ELR (cell line): ENCODE measurements at regions not wholly inside any gene's neighbourhood (a gene's known extent, or its start where the extent isn't known, plus 50 kb on each side); places are given as distances from the start of the nearest gene placed in this dataset.
"Not testable (repeated sequence)": the region's sequence is repeated elsewhere in the genome, so short reads cannot be mapped to it uniquely, and the experiment has no call there.

Experiments used
- DNase-seq: peaks from one replicate; pipeline ENCODE4 v3.0.0-alpha.2; 2015; ENCODE audit warnings: low read depth

DNA sequence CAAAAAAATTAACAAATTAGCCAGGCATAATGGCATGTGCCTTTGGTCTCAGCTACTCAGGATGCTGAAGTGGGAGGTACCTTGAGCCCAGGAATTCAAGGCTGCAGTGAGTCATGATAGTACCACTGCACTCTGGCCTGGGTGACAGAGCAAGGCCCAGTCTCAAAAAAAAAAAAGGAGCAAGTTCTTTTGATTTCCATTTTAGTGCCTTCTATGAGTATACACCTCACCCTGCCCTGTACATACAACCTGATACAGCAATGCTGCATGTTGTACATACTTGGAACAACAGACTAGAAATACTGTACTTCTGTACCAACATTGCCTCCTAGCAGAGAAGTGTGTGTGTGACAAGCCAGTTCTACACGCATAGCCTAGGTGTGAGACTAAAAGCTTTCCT, 97.3 kb upstream of the CARMIL1 start:
- DNase-seq = peak; percentile 69

GRCh38 chr6:25186919-25187318, 92.3 kb upstream of the CARMIL1 start:
- DNase-seq = no peak

GRCh38 chr6:25188232-25188631, 90.9 kb upstream of the CARMIL1 start:
- DNase-seq = no peak

GRCh38 chr6:25192590-25193459, 86.3 kb upstream of the CARMIL1 start:
- DNase-seq = peak; percentile 88

DNA sequence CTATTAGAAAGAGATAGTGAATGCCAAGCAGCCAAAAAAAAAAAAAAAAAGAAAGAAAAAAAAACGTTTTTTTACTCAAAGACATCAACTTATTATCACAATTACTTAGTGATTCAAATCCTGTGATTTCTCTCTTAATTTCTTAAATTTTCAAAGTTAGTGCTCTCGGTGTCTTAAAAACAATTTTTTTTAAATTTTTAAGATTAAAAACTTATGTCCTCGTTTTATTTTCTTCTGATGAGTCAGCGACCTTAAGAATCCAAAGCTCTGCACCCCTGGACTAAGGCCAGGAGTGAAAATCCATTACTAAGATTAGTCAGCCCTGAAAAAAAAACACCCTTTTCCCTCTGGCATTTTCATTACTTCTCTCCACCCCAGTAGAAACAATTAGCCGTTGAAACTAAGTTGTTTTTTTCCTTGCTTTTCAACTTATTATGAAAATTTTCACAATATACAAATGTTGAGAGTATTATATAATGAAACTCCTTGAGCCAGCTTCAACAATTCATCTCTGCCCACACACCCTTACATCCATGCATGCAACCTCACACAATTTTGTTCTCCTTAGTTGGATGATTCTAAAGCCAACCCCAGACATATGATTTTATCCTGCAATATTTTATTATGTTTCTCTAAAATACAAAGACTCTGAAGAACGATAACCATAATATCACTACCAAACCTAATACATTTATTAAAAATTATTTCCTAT, 85.6 kb upstream of the CARMIL1 start:
- peak; percentile 96 for DNase-seq

DNA sequence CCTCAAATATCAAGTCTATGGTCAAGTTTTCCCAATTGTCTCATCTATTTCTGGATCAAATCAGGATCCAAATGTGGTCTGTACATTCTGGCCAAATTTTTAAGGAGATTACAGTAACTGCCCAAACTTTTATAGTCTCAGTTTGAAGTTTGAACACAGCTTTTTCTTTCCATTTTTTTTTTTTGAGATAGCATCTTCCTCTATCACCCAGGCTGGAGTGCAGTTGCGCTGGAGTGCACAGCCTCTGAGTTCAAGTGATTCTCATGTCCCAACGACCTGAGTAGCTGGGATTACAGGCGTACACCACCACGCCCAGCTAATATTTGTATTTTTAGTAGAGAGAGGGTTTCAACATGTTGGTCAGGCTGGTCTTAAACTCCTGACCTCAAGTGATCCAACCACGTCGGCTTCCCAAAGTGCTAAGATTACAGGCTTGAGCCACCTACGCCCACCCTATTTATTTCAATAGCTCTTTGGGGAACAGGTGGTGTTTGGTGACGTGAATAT, 84.9 kb upstream of the CARMIL1 start:
- DNase-seq = no peak

DNA sequence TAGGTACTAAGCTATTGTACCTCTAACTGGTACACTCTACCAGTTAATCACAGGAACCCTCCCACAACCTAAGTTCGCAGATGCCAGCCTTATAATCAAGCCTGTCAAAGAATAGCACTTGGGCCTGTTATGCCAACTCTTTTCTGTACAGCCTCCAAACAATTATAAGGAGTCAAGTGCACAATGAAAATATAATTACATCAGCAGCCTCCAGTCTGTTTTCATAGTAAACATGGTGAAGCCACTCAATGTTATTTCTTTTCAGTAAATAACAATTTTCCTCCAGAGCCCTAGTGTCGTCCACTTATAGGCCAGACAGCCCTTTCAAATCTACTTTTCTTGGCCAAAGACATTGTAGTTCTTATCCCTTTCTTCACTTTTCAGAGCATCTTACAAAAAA, 82.7 kb upstream of the CARMIL1 start:
- no peak for DNase-seq

- DNase-seq = no peak
Measured at GRCh38 chr6:25197111-25197510, 82.1 kb upstream of the CARMIL1 start.

- no peak for DNase-seq
Measured at GRCh38 chr6:25199544-25199943, 79.6 kb upstream of the CARMIL1 start.

- DNase-seq = peak; percentile 31
Measured at GRCh38 chr6:25202504-25202903, 76.7 kb upstream of the CARMIL1 start.

DNA sequence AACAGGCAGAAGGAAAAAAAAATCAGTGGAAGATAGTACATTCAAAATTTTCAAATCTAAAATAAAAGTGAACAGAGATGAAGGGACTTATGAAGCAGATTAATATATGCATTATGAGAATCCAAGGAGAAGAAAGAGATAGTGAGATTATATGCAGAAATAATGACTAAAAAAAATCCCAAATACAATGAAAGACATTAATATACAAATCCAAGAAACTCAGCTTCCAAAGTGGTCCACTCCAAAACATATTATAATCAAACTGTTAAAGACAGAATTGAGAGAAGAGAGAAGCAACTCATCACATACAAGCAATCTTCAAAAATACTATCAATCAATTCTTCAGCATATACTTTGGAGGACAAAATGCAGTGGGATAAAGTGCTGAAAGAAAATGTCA, 73.5 kb upstream of the CARMIL1 start:
- DNase-seq = no peak

GRCh38 chr6:25207453-25208155, 71.6 kb upstream of the CARMIL1 start:
- not testable (repeated sequence) for DNase-seq

- DNase-seq = no peak
Measured at GRCh38 chr6:25215881-25216280, 63.3 kb upstream of the CARMIL1 start.

DNA sequence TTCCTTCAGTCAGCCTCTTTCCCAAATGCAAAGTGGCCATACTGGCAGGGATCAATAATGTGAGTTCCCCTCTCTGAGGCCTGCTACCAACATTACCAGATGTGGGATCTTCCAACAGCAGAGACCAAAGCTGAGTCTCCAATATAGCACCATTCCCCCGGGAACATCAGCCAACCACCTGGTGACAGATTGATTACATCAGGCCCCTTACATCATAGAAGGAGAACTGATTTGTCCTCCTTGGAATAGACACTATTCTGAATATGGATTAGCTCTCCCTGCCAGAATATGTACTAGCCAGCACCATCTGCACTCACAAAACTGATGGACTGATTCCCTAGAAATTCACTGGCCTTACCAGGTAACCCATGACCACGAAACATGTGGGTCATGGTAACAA, 61.9 kb upstream of the CARMIL1 start:
- no peak for DNase-seq

DNA sequence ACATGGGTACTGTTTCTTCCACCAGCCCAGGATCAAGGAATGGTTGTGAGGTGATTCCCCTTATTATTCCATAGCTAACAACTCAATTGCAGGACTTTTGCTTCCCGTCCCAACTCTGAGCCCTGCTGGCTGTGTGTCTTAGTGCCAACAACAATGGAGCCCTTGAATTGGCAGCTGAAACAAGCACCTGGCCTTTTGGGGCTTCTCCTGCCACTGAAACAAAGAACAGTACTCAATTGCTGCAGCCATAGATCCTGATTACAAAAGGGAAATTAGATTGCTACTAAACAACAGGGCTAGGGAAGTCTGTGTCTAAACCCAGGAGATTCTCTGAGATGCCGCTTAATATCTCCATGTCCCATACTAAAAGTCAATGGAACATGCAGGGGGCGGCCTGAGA, 61.3 kb upstream of the CARMIL1 start:
- DNase-seq = no peak

DNA sequence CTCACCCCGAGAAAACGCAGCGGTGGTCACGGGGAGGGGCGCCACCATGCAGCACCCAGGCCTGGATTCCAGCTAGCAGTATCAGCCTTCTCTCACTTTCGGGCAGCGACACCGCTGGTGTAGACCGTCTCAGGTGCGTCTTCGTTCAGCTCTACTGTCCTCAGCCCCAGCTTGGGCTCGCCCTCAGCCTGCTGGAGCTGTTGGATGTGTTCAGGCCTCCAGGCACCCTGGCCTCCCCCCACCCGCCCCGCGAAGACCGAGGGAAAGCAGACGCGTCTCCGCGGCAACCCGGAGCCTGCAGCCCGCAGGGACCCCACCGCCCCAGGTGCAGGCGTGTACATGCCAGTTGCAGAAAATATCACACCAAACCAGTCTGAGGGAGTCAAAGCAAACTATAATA, 60.8 kb upstream of the CARMIL1 start:
- DNase-seq = no peak

- DNase-seq = no peak
Measured at GRCh38 chr6:25219216-25219916, 59.8 kb upstream of the CARMIL1 start.

- DNase-seq = no peak
Measured at GRCh38 chr6:25219917-25220278, 59.3 kb upstream of the CARMIL1 start.

DNA sequence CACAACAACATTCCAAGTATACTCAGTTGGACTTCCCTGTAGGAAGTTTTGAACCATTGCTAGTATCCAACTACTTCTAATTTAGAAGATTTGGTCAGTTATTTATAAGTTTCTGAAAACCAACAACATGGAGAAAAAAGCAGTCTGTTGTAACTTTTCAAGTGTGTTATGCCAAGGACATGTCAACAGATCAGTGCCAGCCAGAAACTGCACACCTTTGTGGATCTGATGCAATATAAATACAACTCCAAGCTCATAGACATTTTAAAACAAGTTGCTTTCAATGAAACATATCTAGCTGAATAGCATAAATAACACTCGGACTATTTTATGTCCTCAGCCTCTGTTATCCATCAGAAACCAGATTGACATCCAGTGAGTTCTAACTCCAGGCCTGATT, 58.3 kb upstream of the CARMIL1 start:
- no peak for DNase-seq

DNA sequence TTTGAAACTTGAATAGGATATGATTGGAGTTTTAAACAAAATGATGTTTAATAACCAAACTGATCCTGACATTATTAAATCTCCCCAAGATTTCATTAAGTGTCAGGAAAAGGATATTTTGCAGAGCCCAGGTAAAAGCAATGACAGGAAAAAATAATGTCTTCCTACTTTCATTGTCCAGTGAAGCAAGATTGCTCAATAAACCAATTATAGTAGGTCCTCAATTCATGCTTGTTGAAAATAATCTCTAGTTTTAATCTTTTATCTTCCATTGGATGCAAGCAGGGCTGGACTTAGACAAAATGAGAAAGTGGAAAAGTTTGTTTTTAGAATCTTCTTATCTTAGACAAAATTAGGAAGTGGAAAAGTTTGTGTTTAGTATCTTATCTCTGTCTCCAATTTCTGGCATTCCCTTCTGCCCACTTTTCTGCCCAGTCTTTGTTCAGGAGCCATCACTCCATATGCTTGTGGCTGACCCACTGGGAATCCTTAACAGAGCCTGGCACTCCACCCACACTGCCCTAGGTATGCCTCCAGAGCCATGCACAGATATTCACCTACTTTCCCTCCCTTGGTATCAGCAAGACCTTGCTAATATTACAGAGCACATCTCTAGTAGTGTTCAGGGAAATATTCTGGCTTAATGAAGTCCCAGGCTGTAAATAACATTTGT, 57.0 kb upstream of the CARMIL1 start:
- DNase-seq = no peak

DNA sequence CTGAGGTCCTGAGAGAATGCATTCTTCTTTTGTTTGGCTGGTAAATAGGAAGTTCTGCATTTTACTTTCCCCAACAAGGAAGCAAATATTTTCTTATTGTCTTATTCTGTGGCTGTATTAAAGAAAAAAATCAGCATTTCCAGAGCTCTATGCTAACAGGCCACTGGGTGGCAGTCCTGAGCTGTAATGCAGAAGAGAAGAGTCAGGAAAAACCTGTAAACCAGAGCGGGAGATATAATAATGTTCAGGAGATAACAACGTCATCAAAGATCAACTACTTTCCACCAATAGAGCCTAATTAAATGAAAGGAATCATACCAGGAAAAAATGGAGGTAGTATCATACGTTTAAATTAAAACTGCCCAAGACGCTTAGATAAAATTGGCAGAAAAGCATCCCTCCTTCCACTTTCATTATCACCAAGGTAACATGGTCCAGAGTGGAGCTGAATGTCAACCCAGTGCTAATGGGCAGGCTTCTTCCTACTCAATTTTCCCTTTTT, 55.6 kb upstream of the CARMIL1 start:
- DNase-seq = peak; percentile 74
